Activated naive CD8-positive, alpha-beta T cell treated with anti-CD3 and anti-CD28 coated beads, Interleukin-2, amount 50 U/mL, for 24 hours (primary cell): ENCODE measurements at regions not wholly inside any gene's neighbourhood (a gene's known extent, or its start where the extent isn't known, plus 50 kb on each side); places are given as distances from the start of the nearest gene placed in this dataset.

Experiments
- ATAC-seq: fragments of 150-1000 bp; cut with Tn5 transposase; one replicate; pipeline ENCODE4 v1.10.0; 2021
- DNase-seq: peaks from one replicate; pipeline ENCODE4 v3.0.0; 2021
- H3K27ac Mint-ChIP-seq: one replicate; pipeline ENCODE4 v1.8.0; 2021; ENCODE audit warnings: mild to moderate bottlenecking, mixed read lengths
- H3K27me3 Mint-ChIP-seq: one replicate; pipeline ENCODE4 v1.8.0; 2021; ENCODE audit warnings: mixed read lengths
- H3K36me3 Mint-ChIP-seq: one replicate; pipeline ENCODE4 v1.8.0; 2021; ENCODE audit warnings: low read depth, mixed read lengths
- H3K4me1 Mint-ChIP-seq: one replicate; pipeline ENCODE4 v1.8.0; 2021; ENCODE audit warnings: mixed read lengths
- H3K4me3 Mint-ChIP-seq: one replicate; pipeline ENCODE4 v1.8.0; 2021; ENCODE audit warnings: mild to moderate bottlenecking, moderate library complexity, mixed read lengths
- H3K9me3 Mint-ChIP-seq: one replicate; pipeline ENCODE4 v1.8.0; 2021; ENCODE audit warnings: mixed read lengths

DNA sequence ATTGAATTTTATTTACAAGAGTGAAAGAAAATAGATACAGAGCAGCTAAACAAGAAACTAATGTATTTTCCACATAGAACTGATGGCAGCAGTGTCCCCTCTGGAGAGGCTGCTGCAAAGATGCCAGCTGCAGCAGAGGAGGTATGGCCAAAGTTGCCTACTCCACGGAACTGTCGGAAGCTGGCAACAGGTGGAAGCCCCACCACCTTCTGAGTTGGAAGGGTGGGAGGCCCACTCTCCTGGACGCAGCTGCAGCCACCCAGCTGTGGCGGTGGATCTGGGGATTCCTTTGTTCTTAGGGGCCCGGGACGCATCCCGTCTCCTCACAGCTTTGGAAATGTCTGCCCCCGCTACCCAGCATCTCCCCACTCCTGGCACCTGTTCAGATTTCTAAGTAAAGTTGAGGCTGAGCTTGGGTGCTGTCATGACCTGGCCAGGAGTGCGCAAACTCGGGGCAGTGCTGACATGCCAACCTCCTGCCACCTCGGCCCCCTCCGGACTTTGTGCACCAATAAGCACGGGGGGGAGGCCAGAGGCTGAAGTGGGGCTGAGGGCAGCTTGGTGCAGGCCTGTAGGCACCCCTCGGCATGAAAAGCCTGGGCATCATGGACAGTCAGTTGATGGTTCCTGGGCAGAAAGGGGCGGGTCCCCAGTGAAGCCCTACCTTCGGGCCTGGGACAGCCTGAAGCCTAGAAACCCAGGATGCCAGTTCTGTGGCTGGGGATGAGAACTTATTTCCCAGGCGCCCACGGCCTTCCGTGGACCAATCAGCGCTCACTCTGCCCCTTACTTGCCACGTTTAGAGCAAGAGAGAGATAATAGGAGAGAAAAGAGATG is 1071.4 kb downstream of the JRKL start:
- no peaks in the 10 kb centered on the region for H3K36me3 Mint-ChIP-seq
- no peak for DNase-seq
- H3K27ac Mint-ChIP-seq = no peak overlapping the region
- ATAC-seq = no peak
- H3K4me1 Mint-ChIP-seq = no peaks in the 10 kb centered on the region
- H3K4me3 Mint-ChIP-seq = no peak overlapping the region
- no peaks in the 10 kb centered on the region for H3K27me3 Mint-ChIP-seq
- H3K9me3 Mint-ChIP-seq = peaks cover 19% of the 10 kb centered on the region

DNA sequence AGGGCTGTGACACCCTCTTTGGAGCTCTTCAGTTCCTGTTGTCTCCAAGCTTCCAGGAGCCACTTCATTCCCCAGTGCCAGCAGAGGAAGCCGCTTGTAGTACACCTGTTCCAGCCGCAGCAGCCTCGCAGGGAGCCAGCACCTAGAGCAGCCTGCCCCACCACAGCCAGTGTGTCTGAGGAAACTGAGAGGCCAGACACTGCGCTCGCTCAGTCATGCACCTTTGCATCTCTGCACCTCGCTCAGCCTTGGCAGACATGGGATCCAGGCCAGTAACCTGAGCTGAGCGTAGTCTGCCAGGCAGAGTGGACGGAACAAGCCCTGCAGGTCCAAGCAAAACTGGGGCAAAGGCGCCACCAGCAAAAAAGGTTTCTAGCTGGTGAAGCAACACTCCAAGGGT is 1072.1 kb downstream of the JRKL start:
- no peaks in the 10 kb centered on the region for H3K27me3 Mint-ChIP-seq
- DNase-seq (no peak), ATAC-seq (no peak)
- peaks cover 19% of the 10 kb centered on the region for H3K9me3 Mint-ChIP-seq
- H3K4me3 Mint-ChIP-seq = no peak overlapping the region
- H3K36me3 Mint-ChIP-seq = no peaks in the 10 kb centered on the region
- no peaks in the 10 kb centered on the region for H3K4me1 Mint-ChIP-seq
- no peak overlapping the region for H3K27ac Mint-ChIP-seq

DNA sequence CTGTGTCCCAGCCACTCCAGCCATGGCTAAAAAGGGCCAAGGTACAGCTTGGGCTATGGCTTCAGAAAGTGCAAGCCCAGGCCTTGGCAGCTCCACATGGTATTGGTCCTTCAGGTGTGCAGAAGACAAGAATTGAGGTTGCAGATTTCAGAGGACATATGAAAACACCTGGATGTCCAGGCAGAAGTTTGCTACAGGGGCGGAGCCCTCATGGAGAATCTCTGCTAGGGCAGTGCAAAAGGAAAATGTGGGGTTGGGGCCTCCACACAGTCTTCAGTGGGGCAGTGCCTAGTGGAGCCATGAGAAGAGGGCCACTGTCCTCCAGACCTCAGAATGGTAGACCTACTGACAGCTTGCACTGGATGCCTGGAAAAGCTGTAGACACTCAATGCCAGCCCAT is 1074.1 kb downstream of the JRKL start:
- no peaks in the 10 kb centered on the region for H3K4me1 Mint-ChIP-seq
- DNase-seq (no peak), ATAC-seq (no peak)
- no peak overlapping the region for H3K4me3 Mint-ChIP-seq
- no peaks in the 10 kb centered on the region for H3K36me3 Mint-ChIP-seq
- no peak overlapping the region for H3K27ac Mint-ChIP-seq
- H3K27me3 Mint-ChIP-seq = no peaks in the 10 kb centered on the region
- H3K9me3 Mint-ChIP-seq = peaks cover 16% of the 10 kb centered on the region

DNA sequence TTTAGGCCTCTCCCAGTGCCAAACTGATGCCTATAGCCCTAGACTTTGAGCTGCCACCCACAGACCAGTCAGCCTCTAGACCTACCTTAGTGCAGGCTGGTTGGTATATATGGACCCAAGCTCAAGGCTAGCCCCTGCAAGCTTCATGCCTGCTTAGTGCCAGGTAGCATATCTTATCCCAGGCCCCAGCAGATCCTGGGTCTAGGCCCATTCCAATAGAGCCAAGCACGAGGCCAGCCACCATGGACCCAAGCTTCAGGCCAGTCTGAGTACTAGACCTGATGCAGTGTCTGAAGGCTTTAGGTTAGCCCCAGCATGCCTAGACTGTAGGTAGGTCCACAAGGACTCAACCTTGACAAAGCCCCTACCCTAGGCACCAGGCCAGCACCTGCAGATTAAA is 1081.7 kb downstream of the JRKL start:
- ATAC-seq (peak; percentile 33), DNase-seq (no peak)
- Mint-ChIP-seq H3K27me3 (no peaks in the 10 kb centered on the region), H3K36me3 (no peaks in the 10 kb centered on the region), H3K4me3 (no peak overlapping the region), H3K9me3 (peaks cover 33% of the 10 kb centered on the region), H3K27ac (no peak overlapping the region), H3K4me1 (no peaks in the 10 kb centered on the region)

DNA sequence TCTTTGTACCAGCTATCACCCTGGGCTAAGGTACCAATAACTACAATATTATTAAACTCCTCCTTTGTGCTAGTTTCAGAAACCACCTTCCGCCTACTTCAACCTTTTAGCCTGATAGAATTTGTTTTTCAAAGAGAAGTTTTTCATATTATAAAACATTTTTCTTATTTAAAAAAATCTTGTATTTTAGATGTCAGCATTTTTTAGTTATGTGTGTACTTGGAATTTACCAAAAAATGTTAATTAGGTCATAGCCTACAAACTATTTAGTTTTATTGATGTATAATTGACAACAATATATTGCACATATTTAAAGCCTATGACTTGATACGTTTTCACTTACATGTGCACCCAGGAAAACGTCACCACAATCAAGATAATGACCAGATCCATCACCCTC is 1097.6 kb downstream of the JRKL start:
- Mint-ChIP-seq H3K27me3 (no peaks in the 10 kb centered on the region), H3K9me3 (peaks cover 24% of the 10 kb centered on the region), H3K27ac (no peak overlapping the region), H3K4me1 (no peaks in the 10 kb centered on the region), H3K36me3 (no peaks in the 10 kb centered on the region), H3K4me3 (no peak overlapping the region)
- no peak for ATAC-seq
- DNase-seq = no peak

DNA sequence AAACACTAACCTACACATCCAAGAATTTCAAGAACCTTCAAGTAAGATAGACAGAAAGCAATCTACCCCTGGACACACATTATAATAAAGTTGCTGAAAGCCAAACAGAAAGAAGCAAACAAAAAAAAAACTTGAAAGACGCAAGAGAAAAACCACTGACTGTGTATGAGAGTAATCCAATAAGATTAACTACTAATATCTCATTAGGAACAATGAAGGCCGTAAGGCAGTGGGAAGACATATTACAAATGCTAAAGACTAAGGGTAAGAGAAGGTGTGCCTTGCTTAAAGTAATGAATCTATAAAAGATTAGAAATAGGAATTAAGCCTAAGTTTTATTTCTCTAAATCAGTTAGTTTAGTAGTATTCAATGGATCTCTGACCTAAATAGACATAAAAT is 1109.1 kb downstream of the JRKL start:
- DNase-seq = no peak
- no peak overlapping the region for H3K27ac Mint-ChIP-seq

DNA sequence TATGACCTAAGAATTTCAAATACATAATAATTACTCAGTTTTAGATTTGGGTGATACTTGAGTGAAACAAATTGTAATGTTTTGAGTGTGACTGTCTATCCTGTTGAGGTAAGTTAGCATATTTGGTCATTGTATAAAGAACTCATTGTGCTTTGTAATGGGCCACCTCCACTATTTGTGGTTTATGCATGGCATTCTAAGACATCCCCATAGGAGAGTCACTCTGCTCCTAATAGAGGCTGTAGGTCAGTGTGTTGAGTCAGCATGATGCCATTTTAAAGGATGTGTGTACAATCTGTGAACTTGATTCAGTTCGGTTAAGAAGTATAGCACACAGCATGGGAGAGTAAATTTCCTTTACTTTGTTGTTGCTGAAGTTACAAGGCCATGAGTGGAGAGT is 1112.4 kb downstream of the JRKL start:
- no peaks in the 10 kb centered on the region for H3K4me1 Mint-ChIP-seq
- peaks cover 11% of the 10 kb centered on the region for H3K9me3 Mint-ChIP-seq
- no peak for ATAC-seq
- H3K36me3 Mint-ChIP-seq = no peaks in the 10 kb centered on the region
- H3K4me3 Mint-ChIP-seq = no peak overlapping the region
- DNase-seq = no peak
- H3K27ac Mint-ChIP-seq = no peak overlapping the region
- H3K27me3 Mint-ChIP-seq = no peaks in the 10 kb centered on the region

More for the DNA sequence above, 1109.1 kb downstream of the JRKL start:
- no peak overlapping the region for H3K4me3 Mint-ChIP-seq
- ATAC-seq = no peak
- H3K27me3 Mint-ChIP-seq = no peaks in the 10 kb centered on the region
- H3K36me3 Mint-ChIP-seq = no peaks in the 10 kb centered on the region
- peaks cover 5% of the 10 kb centered on the region for H3K9me3 Mint-ChIP-seq
- no peaks in the 10 kb centered on the region for H3K4me1 Mint-ChIP-seq

DNA sequence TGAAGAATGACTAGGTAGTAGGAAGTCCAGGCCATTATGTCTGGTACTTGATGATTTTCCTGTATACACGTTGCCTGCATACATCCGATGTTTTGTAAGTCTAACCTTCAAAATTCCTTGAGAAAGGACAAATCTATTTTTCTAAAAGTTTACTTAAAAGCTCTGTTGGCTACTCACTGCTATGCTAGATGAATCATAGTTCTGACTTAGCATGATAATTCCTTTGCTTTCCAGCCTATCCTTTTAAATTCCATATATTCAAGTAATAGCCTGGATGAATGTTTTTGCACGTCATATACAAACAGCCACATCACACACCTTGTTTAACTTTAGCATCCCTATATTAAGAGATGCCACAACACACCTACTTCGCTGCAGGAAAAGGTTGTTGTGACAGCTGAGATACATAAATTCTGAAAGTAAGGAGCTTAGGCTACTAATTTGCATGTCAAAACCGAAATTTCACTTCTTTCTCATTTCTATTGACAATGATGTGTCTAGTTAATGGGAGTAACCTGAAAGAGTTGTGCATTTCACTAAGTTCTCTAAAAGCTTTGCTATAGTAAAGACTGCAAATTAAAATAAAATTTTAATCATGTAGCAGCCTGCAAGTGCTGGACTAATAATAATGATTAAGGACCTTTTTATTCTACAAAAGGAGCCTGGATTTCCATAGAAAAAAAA is 1116.4 kb downstream of the JRKL start:
- no peaks in the 10 kb centered on the region for H3K4me1 Mint-ChIP-seq
- DNase-seq (no peak), ATAC-seq (no peak)
- H3K27ac Mint-ChIP-seq = no peak overlapping the region
- H3K9me3 Mint-ChIP-seq = peaks cover 25% of the 10 kb centered on the region
- H3K27me3 Mint-ChIP-seq = no peaks in the 10 kb centered on the region
- H3K4me3 Mint-ChIP-seq = no peak overlapping the region
- no peaks in the 10 kb centered on the region for H3K36me3 Mint-ChIP-seq

DNA sequence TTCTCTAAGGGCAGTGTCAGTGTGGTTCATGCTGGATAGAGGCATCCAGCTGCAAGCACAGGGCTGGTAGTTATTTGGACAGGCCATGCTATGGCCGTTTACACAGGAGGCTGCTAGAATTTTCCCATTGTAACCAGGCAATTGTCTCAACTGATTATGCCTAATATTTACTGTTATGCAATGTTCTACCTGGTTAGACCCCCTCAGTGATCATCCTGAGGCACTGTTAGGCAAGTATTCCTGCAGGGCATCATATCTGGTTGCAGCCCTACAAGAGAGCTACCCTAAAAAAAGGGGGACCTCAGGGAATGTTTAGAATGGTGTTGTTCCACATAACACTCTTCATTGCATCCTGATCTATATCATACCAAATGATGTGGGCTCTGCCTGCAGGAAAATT is 1124.6 kb downstream of the JRKL start:
- Mint-ChIP-seq H3K4me3 (no peak overlapping the region), H3K4me1 (no peaks in the 10 kb centered on the region), H3K27ac (no peak overlapping the region), H3K27me3 (no peaks in the 10 kb centered on the region), H3K36me3 (no peaks in the 10 kb centered on the region), H3K9me3 (peaks cover 17% of the 10 kb centered on the region)
- DNase-seq = no peak
- no peak for ATAC-seq

DNA sequence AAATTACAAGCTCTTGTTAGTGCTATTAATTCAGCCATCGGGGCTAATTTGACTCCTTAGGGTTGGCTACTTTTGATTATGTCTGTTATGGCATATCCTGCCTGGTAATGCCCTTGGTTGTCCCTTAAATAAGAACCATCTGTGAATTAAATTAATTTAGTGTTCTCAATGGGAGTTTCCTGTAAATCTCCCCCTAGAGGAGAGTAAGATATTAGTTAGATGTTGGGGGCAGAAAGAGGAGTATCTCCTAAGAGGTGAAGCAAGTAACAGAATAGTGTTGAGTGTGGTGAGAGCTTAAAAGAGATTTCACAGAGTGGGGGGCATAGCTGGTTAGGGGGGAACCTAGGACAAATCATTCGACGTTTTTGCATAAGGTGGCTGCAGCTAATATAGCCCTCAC is 1126.9 kb downstream of the JRKL start:
- no peaks in the 10 kb centered on the region for H3K4me1 Mint-ChIP-seq

DNA sequence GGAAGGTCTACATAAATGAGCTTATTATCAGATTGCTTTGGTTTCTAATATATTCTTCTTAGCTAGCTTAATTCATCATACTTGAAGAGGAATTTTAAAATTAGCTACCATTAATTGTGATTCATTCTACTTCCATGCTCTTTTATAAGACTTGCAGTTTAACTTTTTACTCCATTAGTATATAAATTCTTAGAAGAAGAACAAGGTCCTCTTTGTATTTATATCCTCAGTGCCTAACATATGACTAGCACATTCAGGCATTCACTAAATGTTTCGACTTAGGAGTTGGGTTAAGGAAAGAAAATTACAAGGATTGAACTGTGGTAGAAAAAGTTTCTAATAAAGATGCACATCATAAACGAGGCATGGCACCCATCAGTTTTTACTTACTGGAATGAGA is 1135.5 kb downstream of the JRKL start:
- no peak for ATAC-seq
- no peak for DNase-seq
- no peaks in the 10 kb centered on the region for H3K36me3 Mint-ChIP-seq
- H3K27ac Mint-ChIP-seq = no peak overlapping the region
- peaks cover 10% of the 10 kb centered on the region for H3K9me3 Mint-ChIP-seq
- H3K4me1 Mint-ChIP-seq = no peaks in the 10 kb centered on the region
- H3K27me3 Mint-ChIP-seq = no peaks in the 10 kb centered on the region
- H3K4me3 Mint-ChIP-seq = no peak overlapping the region

More for the DNA sequence above, 1126.9 kb downstream of the JRKL start:
- no peaks in the 10 kb centered on the region for H3K27me3 Mint-ChIP-seq
- ATAC-seq (no peak), DNase-seq (no peak)
- H3K9me3 Mint-ChIP-seq = peaks cover 28% of the 10 kb centered on the region
- H3K4me3 Mint-ChIP-seq = no peak overlapping the region
- H3K27ac Mint-ChIP-seq = no peak overlapping the region
- no peaks in the 10 kb centered on the region for H3K36me3 Mint-ChIP-seq

DNA sequence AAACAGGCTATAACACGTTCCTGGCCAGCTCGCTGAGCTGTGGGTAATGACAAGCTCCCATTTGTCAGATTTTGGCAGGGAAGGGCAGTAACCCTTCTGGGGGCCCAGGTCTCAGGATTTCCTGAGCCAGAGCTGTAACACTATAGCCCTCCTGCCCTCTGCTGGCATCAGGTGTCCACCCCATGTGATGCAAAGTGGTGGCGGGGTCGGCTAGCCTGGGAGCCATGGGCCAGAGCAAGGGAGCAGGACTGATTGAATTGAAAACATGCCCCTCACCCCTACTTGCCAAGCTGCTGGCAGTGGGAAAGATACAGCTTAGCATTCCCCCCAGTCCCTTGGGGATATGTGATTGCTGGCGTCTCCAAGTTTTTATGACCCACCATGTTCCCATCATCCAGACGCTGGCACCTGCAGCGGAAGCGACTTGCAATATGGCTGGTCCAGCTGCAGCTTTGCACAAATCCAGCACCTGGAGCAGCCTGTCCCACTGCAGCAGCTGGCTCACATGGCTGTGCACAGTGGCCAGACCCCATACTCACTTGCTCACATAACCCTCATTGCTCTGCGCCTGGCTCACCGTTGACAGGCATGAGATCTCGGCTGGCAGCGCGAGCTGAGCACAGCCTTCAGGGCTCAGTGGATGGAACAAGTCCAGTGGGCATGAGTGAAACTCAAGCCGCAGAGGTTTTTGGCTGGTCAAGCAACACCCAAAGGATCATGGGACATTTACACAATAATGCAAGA is 1147.8 kb downstream of the JRKL start:
- H3K4me1 Mint-ChIP-seq = no peaks in the 10 kb centered on the region
- H3K27me3 Mint-ChIP-seq = no peaks in the 10 kb centered on the region
- no peaks in the 10 kb centered on the region for H3K36me3 Mint-ChIP-seq
- ATAC-seq (no peak), DNase-seq (no peak)
- no peak overlapping the region for H3K27ac Mint-ChIP-seq
- H3K4me3 Mint-ChIP-seq = no peak overlapping the region
- peaks cover 10% of the 10 kb centered on the region for H3K9me3 Mint-ChIP-seq

DNA sequence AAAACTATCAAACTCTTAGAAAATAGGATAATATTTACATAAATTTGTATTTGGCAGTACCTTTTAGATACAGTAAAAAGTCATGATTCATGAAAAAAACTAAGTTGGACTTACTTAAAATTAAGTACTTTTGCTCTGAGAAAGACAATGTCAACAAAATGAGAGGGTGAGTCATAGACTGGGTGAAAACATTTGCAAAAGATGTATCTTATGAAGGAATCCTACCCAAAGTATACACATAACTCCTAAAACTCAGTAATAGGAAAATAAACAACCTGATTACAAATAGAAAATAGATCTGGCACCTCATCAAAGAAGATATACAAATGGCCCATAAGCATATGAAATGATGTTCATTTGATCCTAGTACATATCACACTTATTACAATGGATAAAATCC is 1154.6 kb downstream of the JRKL start:
- Mint-ChIP-seq H3K27ac (no peak overlapping the region), H3K36me3 (no peaks in the 10 kb centered on the region), H3K9me3 (peaks cover 26% of the 10 kb centered on the region), H3K4me3 (no peak overlapping the region), H3K27me3 (no peaks in the 10 kb centered on the region), H3K4me1 (no peaks in the 10 kb centered on the region)
- DNase-seq (no peak), ATAC-seq (no peak)

DNA sequence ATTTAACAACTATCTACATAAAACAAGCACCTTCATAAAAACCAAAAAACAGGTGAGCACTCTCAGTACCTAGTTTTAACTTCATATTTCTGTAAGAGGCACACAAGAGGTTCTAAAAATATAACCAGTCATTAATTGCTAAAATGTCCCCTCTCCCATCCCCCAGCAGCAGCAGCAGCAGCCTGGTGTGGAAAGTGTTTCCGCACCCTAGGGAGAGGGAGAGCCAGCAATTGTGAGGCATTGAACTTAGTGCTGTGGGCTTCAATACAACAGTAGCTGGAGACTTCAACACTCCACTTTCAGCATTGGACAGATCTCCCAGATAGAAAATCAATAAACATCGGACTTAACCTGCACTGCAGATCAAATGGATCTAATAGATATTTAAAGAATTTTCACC is 1158.5 kb downstream of the JRKL start:
- no peak overlapping the region for H3K4me3 Mint-ChIP-seq
- H3K36me3 Mint-ChIP-seq = no peaks in the 10 kb centered on the region
- no peaks in the 10 kb centered on the region for H3K27me3 Mint-ChIP-seq
- DNase-seq (no peak), ATAC-seq (no peak)
- H3K27ac Mint-ChIP-seq = no peak overlapping the region
- H3K4me1 Mint-ChIP-seq = no peaks in the 10 kb centered on the region
- peaks cover 24% of the 10 kb centered on the region for H3K9me3 Mint-ChIP-seq

DNA sequence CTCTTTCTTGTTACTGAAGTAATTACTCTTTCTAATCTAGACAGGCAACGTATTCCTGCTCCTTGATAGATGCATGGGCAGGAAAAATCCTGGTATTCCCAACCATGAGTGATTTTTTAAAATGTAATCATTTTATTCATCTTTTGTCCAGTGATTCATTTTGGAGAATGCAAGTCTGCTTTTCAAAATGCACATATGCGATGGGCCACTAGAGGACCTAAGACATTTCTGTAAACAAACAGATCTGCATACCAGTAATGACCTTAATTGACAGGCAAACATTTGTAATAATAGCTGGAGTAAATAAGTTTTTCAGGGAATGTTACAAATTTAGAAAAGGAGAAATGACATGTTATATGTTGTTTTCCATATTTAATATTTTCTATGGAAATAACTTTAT is 1167.6 kb downstream of the JRKL start:
- Mint-ChIP-seq H3K27ac (no peak overlapping the region), H3K9me3 (peaks cover 12% of the 10 kb centered on the region), H3K27me3 (no peaks in the 10 kb centered on the region), H3K4me1 (no peaks in the 10 kb centered on the region), H3K4me3 (no peak overlapping the region), H3K36me3 (no peaks in the 10 kb centered on the region)
- DNase-seq = no peak
- ATAC-seq = no peak
